ENCODE measurements at regions not wholly inside any gene's neighbourhood (a gene's known extent, or its start where the extent isn't known, plus 50 kb on each side); places are given as distances from the start of the nearest gene placed in this dataset.

- TF ChIP-seq CTCF (conservative IDR thresholded peaks at IDR 0.05; ENCODE audit: low read depth, low read length), result no peak
- TF ChIP-seq EZH2 (IDR thresholded peaks at IDR 0.05; ENCODE audit: borderline replicate concordance, low read depth, low read length, poor library complexity, severe bottlenecking), result no peak
These were observed 93.9 kb upstream of the HEY2 start for GRCh38 chr6:125655511-125655910.
